LoVo (cell line): ENCODE measurements at regions not wholly inside any gene's neighbourhood (a gene's known extent, or its start where the extent isn't known, plus 50 kb on each side); places are given as distances from the start of the nearest gene placed in this dataset.
"Not testable (repeated sequence)": the region's sequence is repeated elsewhere in the genome, so short reads cannot be mapped to it uniquely, and the experiment has no call there.

Experiments
- DNase-seq: peaks from one replicate; pipeline ENCODE4 v3.0.0-alpha.2; 2016; ENCODE audit warnings: low spot score

GRCh38 chr15:69760890-69761568 is 308.4 kb downstream of the RPLP1 start:
- DNase-seq, result peak; percentile 78

GRCh38 chr15:69762373-69763148 is 309.9 kb downstream of the RPLP1 start:
- DNase-seq, result no peak

- DNase-seq, result no peak
These were observed 311.2 kb downstream of the RPLP1 start for GRCh38 chr15:69763831-69764230.

- DNase-seq, result no peak
These were observed 313.5 kb downstream of the RPLP1 start for GRCh38 chr15:69766156-69766555.

- no peak for DNase-seq
These were observed 314.6 kb downstream of the RPLP1 start for GRCh38 chr15:69767191-69767590.

GRCh38 chr15:69769336-69769735 is 316.7 kb downstream of the RPLP1 start:
- not testable (repeated sequence) for DNase-seq

- DNase-seq, result not testable (repeated sequence)
These were observed 321.6 kb downstream of the RPLP1 start for GRCh38 chr15:69774258-69774657.

GRCh38 chr15:69774711-69775110 is 322.1 kb downstream of the RPLP1 start:
- not testable (repeated sequence) for DNase-seq

GRCh38 chr15:69777356-69777755 is 320.4 kb downstream of the TLE3 start:
- DNase-seq, result no peak

GRCh38 chr15:69780374-69780773 is 317.3 kb downstream of the TLE3 start:
- DNase-seq, result no peak

- DNase-seq, result no peak
These were observed 316.7 kb downstream of the TLE3 start for GRCh38 chr15:69780981-69781380.

GRCh38 chr15:69781411-69782125 is 316.1 kb downstream of the TLE3 start:
- DNase-seq, result no peak

- no peak for DNase-seq
These were observed 315.5 kb downstream of the TLE3 start for GRCh38 chr15:69782139-69782658.

- peak; percentile 14 for DNase-seq
These were observed 314.9 kb downstream of the TLE3 start for GRCh38 chr15:69782809-69783208.

GRCh38 chr15:69783211-69783610 is 314.5 kb downstream of the TLE3 start:
- no peak for DNase-seq

GRCh38 chr15:69784798-69785566 is 312.7 kb downstream of the TLE3 start:
- no peak for DNase-seq

GRCh38 chr15:69786136-69786701 is 311.5 kb downstream of the TLE3 start:
- DNase-seq, result no peak

- DNase-seq, result no peak
These were observed 309.9 kb downstream of the TLE3 start for GRCh38 chr15:69787791-69788190.

- no peak for DNase-seq
These were observed 307.9 kb downstream of the TLE3 start for GRCh38 chr15:69789648-69790393.

GRCh38 chr15:69790632-69791031 is 307.1 kb downstream of the TLE3 start:
- no peak for DNase-seq

GRCh38 chr15:69792823-69793222 is 304.9 kb downstream of the TLE3 start:
- no peak for DNase-seq
